Testis (tissue), 2 donors: ENCODE measurements at regions not wholly inside any gene's neighbourhood (a gene's known extent, or its start where the extent isn't known, plus 50 kb on each side); places are given as distances from the start of the nearest gene placed in this dataset.

Experiments
- POLR2A ChIP-seq: fragments of 450-650 bp; IDR thresholded peaks from one replicate; pipeline ENCODE4 v1.6.1; 2017; ENCODE audit warnings: antibody characterized with exemption, mild to moderate bottlenecking, moderate library complexity
- TF ChIP-seq, protein P1 (sequence below), 3 experiments: fragments of 450-650 bp in 2 of 3; fragments of 200-600 bp in 1 of 3; sonication (generic) in 1 of 3; IDR thresholded peaks; one replicate each; pipeline ENCODE4 v1.5.1; 2016 to 2019; ENCODE audit warnings: antibody characterized with exemption in 3 of 3, mild to moderate bottlenecking in 2 of 3, moderate library complexity in 1 of 3

- TF ChIP-seq, protein P1, sequence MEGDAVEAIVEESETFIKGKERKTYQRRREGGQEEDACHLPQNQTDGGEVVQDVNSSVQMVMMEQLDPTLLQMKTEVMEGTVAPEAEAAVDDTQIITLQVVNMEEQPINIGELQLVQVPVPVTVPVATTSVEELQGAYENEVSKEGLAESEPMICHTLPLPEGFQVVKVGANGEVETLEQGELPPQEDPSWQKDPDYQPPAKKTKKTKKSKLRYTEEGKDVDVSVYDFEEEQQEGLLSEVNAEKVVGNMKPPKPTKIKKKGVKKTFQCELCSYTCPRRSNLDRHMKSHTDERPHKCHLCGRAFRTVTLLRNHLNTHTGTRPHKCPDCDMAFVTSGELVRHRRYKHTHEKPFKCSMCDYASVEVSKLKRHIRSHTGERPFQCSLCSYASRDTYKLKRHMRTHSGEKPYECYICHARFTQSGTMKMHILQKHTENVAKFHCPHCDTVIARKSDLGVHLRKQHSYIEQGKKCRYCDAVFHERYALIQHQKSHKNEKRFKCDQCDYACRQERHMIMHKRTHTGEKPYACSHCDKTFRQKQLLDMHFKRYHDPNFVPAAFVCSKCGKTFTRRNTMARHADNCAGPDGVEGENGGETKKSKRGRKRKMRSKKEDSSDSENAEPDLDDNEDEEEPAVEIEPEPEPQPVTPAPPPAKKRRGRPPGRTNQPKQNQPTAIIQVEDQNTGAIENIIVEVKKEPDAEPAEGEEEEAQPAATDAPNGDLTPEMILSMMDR (IDR thresholded peaks at IDR 0.05): no peak
- no peak for TF ChIP-seq POLR2A
Measured at GRCh38 chr6:11356404-11357155, 124.1 kb upstream of the NEDD9 start.
